ENCODE measurements at regions not wholly inside any gene's neighbourhood (a gene's known extent, or its start where the extent isn't known, plus 50 kb on each side); places are given as distances from the start of the nearest gene placed in this dataset.

GRCh38 chr1:55315552-55315951 is 100.4 kb upstream of the USP24 start:
- no peak overlapping the region for H3K4me3 ChIP-seq
- ATAC-seq = no peak
- no peaks in the 10 kb centered on the region for H3K27me3 ChIP-seq
- no peaks in the 10 kb centered on the region for H3K9me3 ChIP-seq
- H3K4me1 ChIP-seq = no peaks in the 10 kb centered on the region
- no peaks in the 10 kb centered on the region for H3K36me3 ChIP-seq (replicated peaks in 1 of 2; ENCODE audit: insufficient read depth in 1 of 2, low read depth in 2 of 2)
- 88 to 100% methylated on average over 1 of the region's 1 CpG for WGBS, 2 donors
- no peak overlapping the region for H3K27ac ChIP-seq
- DNase-seq = no peak
- TF ChIP-seq POLR2A (IDR thresholded peaks at IDR 0.05) (no peak), CTCF (IDR thresholded peaks at IDR 0.05) (no peak)
- intact Hi-C loops (cut with DNase I) = no loop called here

- no peaks in the 10 kb centered on the region for H3K4me1 ChIP-seq
- no peak overlapping the region for H3K4me3 ChIP-seq
- TF ChIP-seq CTCF (IDR thresholded peaks at IDR 0.05) = no peak
- no peak for TF ChIP-seq POLR2A (IDR thresholded peaks at IDR 0.05)
- no peak for ATAC-seq
- no peak overlapping the region for H3K27ac ChIP-seq
- no peaks in the 10 kb centered on the region for H3K9me3 ChIP-seq
- intact Hi-C loops (cut with DNase I) = no loop called here
- no peaks in the 10 kb centered on the region for H3K27me3 ChIP-seq
- WGBS, 2 donors = 85 to 87% methylated on average over 4 of the region's 4 CpGs
- H3K36me3 ChIP-seq (replicated peaks in 1 of 2; ENCODE audit: insufficient read depth in 1 of 2, low read depth in 2 of 2) = no peaks in the 10 kb centered on the region
- no peak for DNase-seq
These were observed 99.6 kb upstream of the USP24 start for GRCh38 chr1:55314740-55315139.

- no peaks in the 10 kb centered on the region for H3K9me3 ChIP-seq
- H3K36me3 ChIP-seq (replicated peaks in 1 of 2; ENCODE audit: insufficient read depth in 1 of 2, low read depth in 2 of 2) = no peaks in the 10 kb centered on the region
- H3K4me3 ChIP-seq = no peak overlapping the region
- no peak for TF ChIP-seq CTCF (IDR thresholded peaks at IDR 0.05)
- TF ChIP-seq POLR2A (IDR thresholded peaks at IDR 0.05) = no peak
- H3K4me1 ChIP-seq = no peaks in the 10 kb centered on the region
- no peak overlapping the region for H3K27ac ChIP-seq
- no peak for ATAC-seq
- 55 to 73% methylated on average over 5 of the region's 5 CpGs for WGBS, 2 donors
- H3K27me3 ChIP-seq = no peaks in the 10 kb centered on the region
- no peak for DNase-seq
- intact Hi-C loops (cut with DNase I) = no loop called here
These were observed 98.7 kb upstream of the USP24 start for GRCh38 chr1:55313903-55314302.

- Histone ChIP-seq H3K4me3 (no peak overlapping the region), H3K4me1 (no peaks in the 10 kb centered on the region), H3K27ac (no peak overlapping the region), H3K9me3 (no peaks in the 10 kb centered on the region), H3K27me3 (no peaks in the 10 kb centered on the region), H3K36me3 (replicated peaks in 1 of 2; ENCODE audit: insufficient read depth in 1 of 2, low read depth in 2 of 2) (no peaks in the 10 kb centered on the region)
- ATAC-seq (no peak), DNase-seq (no peak)
- 82 to 83% methylated on average over 4 of the region's 4 CpGs for WGBS, 2 donors
- TF ChIP-seq POLR2A (IDR thresholded peaks at IDR 0.05) (no peak), CTCF (IDR thresholded peaks at IDR 0.05) (no peak)
- intact Hi-C loops (cut with DNase I) = no loop called here
These were observed 96.8 kb upstream of the USP24 start for GRCh38 chr1:55311979-55312378.

GRCh38 chr1:55311057-55311641 is 96.0 kb upstream of the USP24 start:
- no peak for TF ChIP-seq CTCF (IDR thresholded peaks at IDR 0.05)
- TF ChIP-seq POLR2A (IDR thresholded peaks at IDR 0.05) = no peak
- Histone ChIP-seq H3K4me1 (no peaks in the 10 kb centered on the region), H3K9me3 (no peaks in the 10 kb centered on the region), H3K27ac (no peak overlapping the region), H3K36me3 (replicated peaks in 1 of 2; ENCODE audit: insufficient read depth in 1 of 2, low read depth in 2 of 2) (no peaks in the 10 kb centered on the region), H3K27me3 (no peaks in the 10 kb centered on the region), H3K4me3 (no peak overlapping the region)
- WGBS, 2 donors = 77 to 82% methylated on average over 7 of the region's 7 CpGs
- DNase-seq = no peak
- intact Hi-C loops (cut with DNase I) = no loop called here
- ATAC-seq = no peak
